Body of pancreas (tissue), 4 donors: ENCODE measurements at regions not wholly inside any gene's neighbourhood (a gene's known extent, or its start where the extent isn't known, plus 50 kb on each side); places are given as distances from the start of the nearest gene placed in this dataset.
A peak's percentile ranks its signal among the peaks of the same experiment; 100 is the strongest.

ENCODE experiments used
- POLR2A ChIP-seq, 3 donors: fragments of 450-650 bp; IDR thresholded peaks; one replicate each; pipeline ENCODE4 v1.6.1; 2016; ENCODE audit warnings: antibody characterized with exemption in 3 of 3, mild to moderate bottlenecking in 2 of 3
- TF ChIP-seq, protein P1 (sequence below), 7 experiments: fragments of 450-650 bp in 4 of 7; fragments of 200-600 bp in 3 of 7; sonication (generic) in 3 of 7; IDR thresholded peaks; one replicate each; pipeline ENCODE4 v1.5.1; 2016 to 2019; ENCODE audit warnings: antibody characterized with exemption in 7 of 7

DNA sequence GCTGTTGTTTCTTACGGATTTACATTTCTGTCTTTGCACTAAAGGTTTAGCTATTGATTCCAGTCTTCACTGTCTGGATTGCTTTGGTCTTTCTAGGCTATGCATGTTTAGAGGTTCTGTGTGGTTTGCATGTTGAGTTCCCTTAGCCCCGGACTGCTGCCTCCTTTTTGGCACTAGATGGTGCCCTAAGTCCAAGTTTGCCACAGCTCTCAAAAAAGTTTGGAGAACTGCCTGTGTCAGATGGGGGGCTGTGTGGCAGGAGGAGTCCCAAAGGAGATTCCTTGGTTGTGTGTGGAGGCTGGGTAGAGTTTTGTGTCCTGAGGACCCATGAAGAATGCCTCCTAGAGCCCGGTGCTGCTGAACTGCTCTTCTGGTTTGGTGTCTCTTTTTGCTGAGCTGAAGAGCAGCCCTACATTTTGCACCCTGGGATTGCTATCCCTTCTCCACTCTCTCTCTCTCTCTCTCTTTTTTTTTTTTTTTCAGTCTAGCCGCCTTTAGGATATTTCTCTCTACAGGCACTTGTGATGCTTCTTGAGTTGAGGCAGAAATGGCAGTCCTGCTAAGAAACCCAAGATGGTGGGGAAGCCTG lies 74.4 kb downstream of the PTGS2 start:
- TF ChIP-seq POLR2A (IDR thresholded peaks at IDR 0.05) = no peak
- TF ChIP-seq, protein P1, sequence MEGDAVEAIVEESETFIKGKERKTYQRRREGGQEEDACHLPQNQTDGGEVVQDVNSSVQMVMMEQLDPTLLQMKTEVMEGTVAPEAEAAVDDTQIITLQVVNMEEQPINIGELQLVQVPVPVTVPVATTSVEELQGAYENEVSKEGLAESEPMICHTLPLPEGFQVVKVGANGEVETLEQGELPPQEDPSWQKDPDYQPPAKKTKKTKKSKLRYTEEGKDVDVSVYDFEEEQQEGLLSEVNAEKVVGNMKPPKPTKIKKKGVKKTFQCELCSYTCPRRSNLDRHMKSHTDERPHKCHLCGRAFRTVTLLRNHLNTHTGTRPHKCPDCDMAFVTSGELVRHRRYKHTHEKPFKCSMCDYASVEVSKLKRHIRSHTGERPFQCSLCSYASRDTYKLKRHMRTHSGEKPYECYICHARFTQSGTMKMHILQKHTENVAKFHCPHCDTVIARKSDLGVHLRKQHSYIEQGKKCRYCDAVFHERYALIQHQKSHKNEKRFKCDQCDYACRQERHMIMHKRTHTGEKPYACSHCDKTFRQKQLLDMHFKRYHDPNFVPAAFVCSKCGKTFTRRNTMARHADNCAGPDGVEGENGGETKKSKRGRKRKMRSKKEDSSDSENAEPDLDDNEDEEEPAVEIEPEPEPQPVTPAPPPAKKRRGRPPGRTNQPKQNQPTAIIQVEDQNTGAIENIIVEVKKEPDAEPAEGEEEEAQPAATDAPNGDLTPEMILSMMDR (IDR thresholded peaks at IDR 0.05) = peak in 5 of 7 experiments; percentile 21 to 58 (median 37)
